Renal pelvis (tissue), 1 donor: ENCODE measurements at regions not wholly inside any gene's neighbourhood (a gene's known extent, or its start where the extent isn't known, plus 50 kb on each side); places are given as distances from the start of the nearest gene placed in this dataset.
A peak's percentile ranks its signal among the peaks of the same experiment; 100 is the strongest.
"Not testable (repeated sequence)": the region's sequence is repeated elsewhere in the genome, so short reads cannot be mapped to it uniquely, and the experiment has no call there.

Source experiments
- DNase-seq: peaks from one replicate; pipeline ENCODE4 v3.0.0-alpha.2; 2013

DNA sequence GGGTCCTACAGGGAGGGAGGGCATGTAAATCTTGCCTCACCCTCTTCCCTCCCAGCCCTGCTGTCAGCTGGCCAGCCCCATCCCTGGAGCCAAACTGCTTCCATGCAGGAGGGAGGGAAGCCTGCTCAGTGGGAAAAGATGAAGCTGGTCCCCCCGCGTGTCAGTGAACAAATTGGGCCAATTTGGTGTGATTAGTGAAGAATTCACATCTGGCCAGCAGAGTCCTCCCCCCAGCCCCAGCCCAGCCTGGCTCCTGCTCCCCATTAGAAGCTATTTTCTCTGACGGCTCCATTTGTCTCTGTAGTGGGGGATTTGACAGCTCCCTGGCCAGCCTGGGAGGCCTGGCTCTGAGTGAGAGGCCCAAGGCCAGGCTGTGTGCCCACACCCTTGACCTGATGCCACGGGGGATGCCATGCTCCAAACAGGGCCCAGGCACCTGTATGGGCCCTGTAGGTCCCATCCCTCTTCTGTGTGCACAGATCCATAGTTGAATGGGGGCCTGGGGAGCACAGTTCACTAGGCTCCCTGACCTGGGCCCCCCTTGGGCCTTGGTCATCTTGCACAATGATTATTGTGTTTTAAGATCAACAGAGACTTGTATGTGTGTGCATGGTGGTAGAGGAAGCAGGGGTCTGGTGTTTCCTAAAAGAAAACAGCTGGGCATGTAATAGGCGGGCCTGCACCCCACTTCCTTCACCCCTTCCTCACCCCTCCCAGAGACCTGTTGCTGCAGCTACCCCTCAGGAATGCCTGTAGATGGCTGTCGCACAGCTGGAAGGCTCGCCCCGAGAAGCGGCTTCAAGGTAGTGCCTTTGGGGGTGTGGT is 50.7 kb upstream of the TAC4 start:
- no peak for DNase-seq

DNA sequence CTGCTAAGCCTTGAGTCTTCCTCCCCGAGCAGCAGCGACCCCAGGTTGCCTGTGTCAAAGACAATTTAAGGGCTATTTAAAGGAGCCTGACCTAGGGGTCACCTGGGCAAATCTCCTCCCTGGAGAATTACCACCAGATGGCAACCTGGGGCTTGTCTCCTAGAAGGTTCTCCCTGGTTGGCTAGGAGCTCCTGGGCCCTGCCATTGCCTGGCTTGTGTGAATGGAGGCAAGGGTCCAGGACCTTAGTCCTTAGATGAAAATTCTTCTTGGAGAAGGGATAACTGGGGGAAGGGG is 51.3 kb upstream of the TAC4 start:
- DNase-seq, result no peak

DNA sequence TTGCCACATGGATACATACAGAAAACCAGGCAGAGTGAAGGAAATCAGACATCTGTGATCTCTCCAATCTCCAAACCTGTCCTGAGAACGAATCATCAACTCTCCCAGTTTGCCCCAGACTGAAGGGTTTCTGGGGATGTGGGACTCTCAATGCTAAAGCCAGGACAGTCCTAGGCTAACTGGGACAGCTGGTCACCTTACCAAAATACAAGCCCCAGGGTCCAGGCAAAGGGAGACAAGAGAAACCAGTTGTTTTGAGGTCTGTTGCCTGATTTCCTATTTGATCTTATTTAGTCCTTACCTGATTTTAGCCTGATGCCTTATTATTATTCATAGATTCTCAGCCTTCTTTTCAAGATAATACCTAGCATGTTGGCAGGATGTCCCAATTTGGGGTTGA is 51.7 kb upstream of the TAC4 start:
- no peak for DNase-seq

DNA sequence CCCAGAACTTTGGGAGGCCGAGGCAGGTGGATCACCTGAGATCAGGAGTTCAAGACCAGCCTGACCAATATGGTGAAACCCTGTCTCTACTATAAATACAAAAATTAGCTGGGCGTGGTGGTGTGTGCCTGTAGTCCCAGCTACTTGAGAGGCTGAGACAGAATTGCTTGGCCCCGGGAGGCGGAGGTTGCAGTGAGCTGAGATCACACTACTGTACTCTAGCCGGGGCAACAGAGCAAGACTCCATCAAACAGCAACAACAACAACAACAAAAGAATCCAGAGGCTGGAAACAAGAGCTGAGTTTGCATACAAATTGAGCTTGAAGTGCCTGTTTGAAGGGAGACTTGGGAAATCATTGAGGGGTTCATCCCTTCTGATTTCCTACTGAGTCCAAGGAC is 52.9 kb upstream of the TAC4 start:
- not testable (repeated sequence) for DNase-seq

DNA sequence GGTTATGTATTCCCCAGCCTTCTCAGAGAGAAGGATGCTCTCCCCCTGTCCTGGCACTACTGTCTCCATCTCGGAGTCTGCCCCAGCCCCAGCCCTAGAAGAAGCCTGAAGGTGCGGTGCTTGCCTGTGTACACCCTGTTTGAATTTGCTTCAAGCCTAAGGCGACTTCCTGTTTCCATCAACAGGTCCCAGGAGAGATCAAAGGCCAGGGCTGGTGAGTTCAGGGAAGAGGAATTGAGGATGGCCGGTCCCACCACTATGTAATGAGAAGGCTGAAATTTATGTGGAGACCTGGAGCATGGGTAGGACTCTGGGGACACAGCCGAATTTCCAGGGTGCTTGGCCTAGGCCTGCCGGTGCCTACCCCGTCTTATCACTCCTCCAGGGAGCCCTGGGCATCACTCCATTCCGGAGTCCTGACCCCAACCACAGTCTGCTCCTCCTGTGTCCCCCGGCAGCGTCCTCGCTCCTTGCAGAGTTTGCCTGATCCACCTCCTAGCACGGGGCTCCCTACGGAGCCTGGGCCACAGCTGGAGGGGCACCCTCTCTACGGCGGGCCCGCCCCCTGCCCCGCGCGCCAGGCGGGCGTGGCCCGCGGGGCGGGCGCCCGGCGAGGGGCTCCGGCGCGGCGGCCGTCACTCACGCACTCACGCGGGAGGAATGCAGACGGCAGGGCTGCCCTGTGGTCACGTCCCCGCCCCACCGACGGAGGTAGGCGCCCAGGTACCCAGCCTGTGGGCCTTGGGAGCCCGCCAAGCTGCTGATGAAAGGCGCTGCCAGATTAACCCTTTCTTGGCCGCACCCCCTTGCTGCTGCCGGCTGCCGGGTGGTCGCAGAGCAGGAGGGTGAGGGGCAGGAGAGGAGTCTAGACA is 53.8 kb upstream of the TAC4 start:
- DNase-seq, result no peak

DNA sequence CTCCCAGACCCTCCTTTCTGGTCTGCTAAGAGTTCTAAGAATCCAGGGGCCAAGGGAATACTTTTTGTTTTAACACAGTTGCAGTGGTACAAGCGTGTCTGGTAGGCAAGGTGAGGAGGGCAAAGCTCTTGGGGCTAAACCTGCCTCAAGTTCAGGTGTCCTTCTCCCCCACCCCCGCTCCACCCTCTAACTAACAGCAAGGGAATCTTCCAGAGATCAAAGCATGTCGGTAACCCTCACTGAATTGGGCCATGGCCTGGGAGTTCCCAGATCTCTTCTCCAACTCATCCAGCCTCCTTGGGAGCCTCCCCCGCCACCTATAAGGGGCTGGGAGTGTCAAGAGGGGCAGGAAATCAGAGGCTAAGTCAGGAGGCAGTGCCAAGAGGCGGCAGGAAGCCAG is 55.7 kb upstream of the TAC4 start:
- no peak for DNase-seq

DNA sequence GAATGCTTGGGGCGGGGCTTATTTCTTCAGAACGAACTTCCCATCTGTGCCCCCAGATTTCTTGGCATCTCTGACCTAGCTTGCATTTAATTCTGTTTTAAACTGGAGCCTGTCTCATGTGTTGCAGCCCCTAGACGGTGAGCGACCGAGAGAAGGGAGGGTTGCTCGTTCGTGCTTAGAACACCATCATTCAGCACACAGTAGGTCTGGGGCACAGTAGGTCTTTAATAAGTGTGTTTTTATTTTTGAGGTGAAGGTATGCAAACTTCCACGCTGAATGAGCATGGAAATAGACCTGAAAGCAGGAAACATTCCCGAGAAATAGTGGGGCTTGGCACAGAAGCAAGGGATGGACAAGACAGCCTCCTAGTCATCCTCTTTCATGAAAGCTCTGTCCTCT is 57.0 kb upstream of the TAC4 start:
- DNase-seq, result no peak

DNA sequence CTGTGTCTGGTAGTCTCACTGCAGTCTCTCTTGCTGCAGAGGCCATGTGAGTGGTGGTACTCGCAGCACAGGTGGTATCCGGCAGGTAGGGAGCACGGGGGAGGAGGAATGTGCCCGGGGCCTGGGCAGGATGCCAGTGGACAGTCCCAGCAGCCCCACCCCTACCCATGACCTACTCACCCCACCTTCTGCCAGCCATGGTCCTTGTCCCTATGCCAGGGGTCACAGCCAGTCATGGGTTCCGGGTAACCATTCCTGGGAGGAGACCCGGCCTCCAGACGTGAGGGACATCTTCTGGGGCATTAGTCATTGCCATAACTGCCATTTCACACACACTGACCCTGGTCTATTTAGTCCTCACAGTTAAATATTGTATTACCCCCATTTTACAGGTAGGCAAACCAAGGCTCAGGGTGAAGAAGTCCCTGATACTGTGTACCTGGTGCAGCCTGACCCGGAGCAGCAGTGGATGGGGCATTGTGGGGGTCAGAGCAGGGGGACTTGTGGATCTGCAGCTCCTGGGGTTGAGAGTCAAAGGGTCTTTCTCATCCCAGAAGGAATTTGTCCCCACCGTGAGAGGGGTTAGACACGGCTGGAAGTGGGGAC is 58.8 kb upstream of the TAC4 start:
- DNase-seq, result no peak

DNA sequence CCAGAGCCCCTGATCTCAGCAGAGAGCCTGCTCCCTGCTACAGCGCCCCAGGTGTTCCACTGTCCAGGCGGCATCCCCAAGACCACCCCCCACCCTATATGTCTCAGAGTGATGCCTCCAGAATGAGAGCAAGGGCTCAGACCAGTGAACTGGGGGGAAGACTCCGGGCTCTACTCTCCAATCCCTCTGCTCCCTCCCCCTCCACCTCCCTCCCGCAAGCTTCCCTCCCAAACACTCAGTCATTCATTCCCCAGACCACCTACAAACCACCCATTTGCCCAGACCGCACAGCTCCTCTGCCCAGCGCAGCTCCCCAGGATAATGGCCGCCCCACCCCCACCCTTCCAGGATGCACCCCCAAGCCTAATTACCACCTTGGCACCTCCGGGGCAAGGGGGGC is 59.4 kb upstream of the TAC4 start:
- no peak for DNase-seq

DNA sequence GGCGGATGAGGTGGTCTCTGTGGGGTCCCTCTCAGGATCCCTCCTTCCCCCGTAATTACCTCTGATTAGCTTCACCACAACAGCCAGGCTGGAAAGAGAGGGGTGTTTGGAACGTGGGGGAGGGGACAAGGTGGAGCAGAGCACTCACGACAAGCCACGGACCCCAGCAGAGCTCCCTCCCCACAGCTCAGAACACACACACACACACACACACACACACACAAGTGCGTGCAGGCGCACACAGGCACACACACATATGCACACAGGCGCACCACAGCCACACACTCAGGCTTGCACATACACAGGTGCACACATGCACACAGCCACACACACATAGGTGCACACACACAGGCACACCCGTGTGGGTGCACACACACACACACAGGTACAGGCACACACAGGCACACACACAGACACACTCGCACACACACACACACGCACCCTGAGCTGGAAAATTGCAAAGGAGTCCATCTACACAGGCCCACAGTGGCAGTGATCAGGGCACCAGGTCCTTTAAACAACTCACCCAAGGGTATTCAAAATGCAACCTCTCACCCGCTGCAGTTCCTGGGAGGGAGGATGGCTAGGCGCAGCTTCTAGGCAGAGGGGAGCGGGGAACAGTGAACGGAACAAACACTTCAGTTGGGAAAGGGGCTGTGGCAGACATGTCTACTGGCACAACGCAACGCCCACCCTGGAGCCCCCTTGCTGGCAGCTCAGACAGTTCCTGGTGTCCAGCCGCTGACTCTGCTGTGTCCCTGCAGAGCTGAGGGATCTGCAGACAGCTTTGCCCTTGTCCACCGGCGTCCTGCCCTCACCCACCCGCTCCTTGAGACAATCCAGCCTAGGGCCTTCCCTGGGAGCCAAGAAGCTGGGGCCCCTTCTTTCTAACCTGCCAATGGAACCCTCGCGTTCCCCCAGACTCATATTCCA is 59.9 kb upstream of the DLX4 start:
- no peak for DNase-seq

DNA sequence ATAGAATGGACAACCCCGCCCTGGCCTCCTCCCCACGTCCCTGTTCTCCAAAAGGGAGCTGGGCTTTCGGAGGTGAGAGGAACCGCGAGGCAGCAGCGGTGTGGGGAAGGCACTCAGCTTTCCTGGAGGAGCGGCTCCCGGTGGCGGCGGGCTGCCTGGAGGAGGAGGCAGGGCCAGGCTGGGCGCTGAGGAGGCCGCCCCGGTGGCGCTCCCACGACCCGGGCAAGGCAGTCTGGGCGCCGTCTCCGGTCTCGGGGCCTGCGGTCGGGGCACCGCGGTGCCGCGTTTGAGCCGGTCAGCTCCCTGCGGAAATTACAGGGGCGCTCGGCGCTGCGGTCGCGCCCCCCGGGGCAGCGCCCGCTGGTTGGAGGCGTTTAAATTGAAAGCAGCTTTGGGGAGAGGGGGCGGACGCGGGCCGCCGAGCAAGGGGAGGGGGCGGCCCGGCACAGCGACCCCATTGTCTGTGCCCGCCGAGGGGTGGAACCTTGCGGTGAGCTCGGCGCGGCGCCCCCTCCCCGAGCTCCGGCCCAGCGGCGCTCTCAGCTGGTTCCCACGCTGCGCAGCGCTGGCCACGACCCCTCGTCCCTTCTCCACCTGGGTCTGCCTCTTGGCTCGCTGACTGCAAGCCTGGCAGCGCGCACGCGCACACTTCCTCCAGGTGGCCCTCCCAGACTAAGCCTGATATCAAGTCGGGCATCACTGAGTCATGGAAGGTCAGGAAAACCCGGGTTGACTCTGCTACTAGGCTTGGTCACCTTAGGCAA is 58.7 kb upstream of the DLX4 start:
- peak; percentile 12 for DNase-seq

DNA sequence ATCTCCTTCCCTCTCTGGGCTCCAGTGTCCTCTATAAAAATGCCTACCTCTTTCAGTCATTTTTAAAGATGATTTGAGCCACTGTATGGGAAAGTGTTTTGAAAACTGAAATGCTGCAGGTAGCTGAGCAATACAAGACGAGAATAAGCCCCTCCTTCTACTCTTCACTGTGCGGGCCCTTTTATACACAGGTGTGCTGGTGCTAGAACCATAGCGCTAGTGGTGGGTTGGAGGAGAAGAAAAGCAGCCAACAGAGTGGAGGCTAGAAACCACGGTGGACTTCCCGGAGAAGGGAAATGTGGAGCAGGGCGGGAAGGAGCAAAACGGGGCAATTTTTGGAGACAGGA is 58.2 kb upstream of the DLX4 start:
- no peak for DNase-seq

DNA sequence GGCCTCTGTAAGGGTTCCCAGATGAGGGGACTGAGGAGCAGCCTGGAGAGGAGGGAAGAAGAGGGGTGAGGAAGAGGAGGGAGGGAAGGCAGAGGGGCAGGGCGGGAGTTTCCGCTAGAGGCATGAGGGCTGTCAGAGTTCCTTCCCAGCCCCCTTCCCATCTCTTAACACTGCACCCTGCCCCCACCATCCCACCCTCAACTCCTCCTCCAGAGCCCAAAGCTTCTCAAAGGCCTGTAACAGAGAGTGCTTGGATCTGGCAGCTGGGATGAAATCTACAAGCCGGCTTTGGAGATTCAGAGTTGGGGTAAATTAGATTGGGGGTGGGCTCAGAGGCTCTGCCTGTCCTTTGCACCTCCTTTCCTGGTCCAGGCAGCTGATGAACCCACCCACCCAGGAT is 57.3 kb upstream of the DLX4 start:
- no peak for DNase-seq

DNA sequence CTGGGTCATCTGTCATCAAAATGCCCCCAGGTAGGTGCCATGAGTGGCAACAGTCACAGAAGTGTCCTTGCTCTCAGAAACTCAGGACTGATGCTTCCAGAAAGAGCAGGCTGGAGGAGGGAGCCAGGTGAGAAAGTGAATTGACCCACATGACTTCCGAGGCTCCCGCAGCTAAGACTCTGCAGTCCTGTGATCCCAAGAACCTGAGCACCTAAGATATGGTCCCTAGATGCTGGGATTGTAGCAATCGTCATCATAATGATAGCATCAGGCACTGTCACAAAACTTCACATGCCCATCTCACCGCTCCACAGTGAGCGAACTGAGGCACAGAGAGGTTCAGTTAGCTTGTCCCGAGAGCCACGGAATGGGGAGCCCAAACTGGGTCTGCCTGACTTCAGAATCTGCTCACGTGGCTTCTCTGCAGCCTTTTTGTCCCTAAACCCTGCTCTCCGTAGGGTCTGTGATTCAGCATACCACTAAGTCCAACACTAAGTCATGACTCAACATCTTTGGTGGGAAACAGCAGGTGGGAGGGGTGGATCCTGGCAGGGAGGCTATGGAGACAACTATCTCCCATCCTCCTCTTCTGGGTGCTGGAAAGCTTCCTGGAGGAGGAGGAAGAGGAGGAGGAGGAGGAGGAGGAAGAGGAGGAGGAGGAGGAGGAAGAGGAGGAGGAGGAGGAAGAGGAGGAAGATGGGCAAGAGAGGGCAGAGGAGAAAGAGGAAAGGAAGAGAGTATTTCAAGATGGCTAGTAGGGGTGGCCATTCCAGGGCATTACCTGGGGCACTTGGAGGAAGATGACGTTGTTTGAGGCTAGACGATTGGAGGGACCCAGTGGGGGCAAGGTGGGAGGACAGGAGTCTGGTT is 55.5 kb upstream of the DLX4 start:
- no peak for DNase-seq

DNA sequence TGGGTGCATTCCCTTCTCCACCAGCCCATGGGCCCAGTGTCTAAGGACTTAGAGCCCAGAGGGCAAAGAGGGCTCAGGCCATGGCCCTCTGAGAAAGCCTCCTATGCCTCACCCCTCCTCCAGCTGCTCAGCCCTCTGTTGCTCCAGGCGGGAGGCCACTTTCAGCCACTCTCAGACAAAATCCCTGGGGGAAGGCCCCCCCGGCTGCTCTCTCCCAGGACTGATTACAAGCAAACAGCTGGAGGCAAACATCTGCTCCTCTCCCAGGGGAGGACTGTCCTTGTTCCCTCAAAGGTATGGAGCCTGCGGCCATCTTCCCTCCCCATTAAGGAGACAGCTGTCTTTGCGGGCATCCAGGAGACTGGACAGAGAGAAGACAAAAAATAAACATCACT is 54.9 kb upstream of the DLX4 start:
- no peak for DNase-seq

DNA sequence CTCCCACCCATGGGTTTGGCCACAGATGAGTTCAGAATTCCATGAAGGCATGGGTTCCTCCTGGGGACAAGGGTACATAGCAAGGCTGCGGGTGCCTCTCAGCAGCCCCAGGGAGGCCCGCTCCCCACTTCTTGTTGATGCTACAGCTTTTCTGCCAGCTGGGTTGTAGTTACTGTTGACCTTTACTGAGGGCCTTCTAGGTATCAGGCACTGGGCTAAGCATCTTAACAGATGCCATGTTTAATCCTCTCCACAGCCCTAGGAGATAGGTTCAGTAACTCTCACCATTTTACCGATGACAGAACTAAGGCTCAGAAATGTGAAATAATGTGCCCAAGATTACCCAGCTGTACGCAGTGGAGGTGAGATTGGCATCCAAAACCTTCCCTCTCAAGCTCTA is 54.3 kb upstream of the DLX4 start:
- no peak for DNase-seq

DNA sequence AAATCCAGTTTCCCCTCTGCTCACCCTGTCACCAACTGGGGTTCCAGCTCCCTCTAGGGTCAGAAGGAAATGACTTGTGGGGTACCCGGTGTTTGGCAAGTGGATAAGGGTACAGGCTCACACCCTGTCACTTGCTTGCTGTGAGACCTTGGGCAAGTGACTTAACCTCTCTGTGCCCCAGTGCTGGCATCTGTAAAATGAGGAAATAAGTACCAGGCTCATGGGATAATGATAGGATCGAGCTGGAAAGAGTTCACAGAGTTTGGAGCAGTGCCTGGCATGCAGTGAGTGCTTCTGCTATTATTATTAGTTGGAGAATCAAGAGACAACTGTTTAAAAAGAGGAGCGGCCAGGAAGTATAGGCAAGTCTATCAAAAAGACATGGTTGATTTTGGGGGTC is 53.7 kb upstream of the DLX4 start:
- no peak for DNase-seq

DNA sequence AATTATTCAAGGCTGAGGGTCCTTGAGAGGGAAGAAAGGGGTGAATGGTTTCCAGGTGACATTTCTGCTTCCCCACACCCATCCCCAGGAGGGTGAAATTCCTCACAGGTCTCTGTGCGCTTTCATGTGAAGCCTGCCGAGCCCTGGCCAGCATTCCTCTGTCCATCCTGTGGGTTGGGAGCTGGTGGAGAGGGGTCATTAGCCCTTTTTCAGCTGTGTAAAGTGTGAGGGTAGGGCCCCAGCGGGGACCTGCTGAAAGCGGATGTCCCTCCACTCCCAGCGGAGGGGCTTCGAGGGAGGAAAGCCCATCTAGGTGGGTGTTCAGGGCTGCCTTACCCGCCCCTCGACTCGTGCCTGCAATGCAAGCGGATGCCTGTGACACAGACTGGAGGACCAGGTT is 53.3 kb upstream of the DLX4 start:
- peak; percentile 66 for DNase-seq

DNA sequence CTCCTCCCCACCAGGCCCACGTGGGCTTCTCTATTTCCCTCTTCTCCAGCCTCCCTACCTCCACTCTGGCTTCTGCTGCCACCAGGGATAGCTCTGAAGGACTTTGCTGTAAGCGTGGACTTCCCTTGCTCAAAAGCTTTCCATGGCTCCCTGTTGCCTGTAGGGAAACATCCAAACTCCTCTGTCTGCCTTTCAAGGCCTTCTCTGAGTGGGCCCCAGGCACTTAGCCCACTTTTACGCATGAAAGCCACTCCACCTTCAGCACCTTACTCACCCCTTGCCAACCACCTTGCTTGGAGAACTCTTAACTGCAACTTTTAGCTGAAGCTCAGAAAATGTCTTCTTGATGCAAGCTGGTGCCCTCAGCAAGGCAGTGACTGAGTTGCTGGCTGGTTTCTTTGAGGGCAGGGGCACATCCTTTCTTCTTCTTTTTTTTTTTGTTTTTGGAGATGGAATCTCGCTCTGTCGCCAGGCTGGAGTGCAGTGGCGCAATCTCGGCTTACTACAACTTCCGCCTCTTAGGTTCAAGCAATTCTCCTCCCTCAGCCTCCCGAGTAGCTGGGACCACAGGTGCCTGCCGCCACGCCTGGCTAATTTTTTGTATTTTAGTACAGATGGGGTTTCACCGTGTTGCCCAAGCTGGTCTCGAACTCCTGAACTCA is 52.0 kb upstream of the DLX4 start:
- no peak for DNase-seq

DNA sequence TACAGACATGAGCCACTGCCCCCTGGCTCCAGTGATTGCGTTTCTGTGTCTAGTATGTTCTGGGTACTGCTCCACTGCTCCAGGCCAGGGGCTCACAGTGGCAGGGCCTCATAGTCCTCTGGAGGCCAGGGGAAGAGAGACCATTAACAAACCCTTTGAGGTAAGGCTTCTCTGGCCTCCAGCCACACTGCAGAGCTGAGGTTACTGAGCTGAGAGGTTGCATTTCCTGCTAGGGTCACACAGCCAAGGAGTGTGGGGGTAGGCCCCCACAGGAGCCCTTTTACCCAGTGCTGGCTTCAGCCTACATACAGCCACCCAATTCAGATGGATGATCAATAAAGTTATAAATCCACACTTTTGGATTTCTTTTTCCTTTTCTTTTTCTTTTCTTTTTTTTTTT is 50.4 kb upstream of the DLX4 start:
- DNase-seq, result no peak
